HEK293T (cell line): ENCODE measurements at regions not wholly inside any gene's neighbourhood (a gene's known extent, or its start where the extent isn't known, plus 50 kb on each side); places are given as distances from the start of the nearest gene placed in this dataset.
"Not testable (repeated sequence)": the region's sequence is repeated elsewhere in the genome, so short reads cannot be mapped to it uniquely, and the experiment has no call there.

Experiments used
- CTCF ChIA-PET: fragments of 350-600 bp; formaldehyde crosslinking; extraction: SDS; loops from one replicate; lab custom pipeline; 2021; ENCODE audit warnings: antibody characterized with exemption, inconsistent platforms; lab: Yijun Ruan, JAX
- POLR2A ChIA-PET: fragments of 350-600 bp; formaldehyde crosslinking; extraction: SDS; loops from one replicate; lab custom pipeline; 2020; ENCODE audit warnings: antibody characterized with exemption, inconsistent platforms; lab: Yijun Ruan, JAX
- DNase-seq: peaks from one replicate; pipeline ENCODE4 v3.0.0; 2012; ENCODE audit warnings: mixed read lengths; ENCODE audit errors: extremely low spot score
- ARNT ChIP-seq: fragments of 450-650 bp; IDR thresholded peaks from 2 replicates; pipeline ENCODE4 v1.6.1; 2017; ENCODE audit warnings: mild to moderate bottlenecking
- BHLHE40 ChIP-seq: fragments of 450-650 bp; IDR thresholded peaks from 2 replicates; pipeline ENCODE4 v1.6.1; 2016; ENCODE audit warnings: mild to moderate bottlenecking, moderate library complexity, borderline replicate concordance
- CTBP1 ChIP-seq: fragments of 450-650 bp; IDR thresholded peaks from 2 replicates; pipeline ENCODE4 v1.6.1; 2016; ENCODE audit warnings: borderline replicate concordance
- ELF4 ChIP-seq: fragments of 450-650 bp; IDR thresholded peaks from 2 replicates; pipeline ENCODE4 v1.6.1; 2017; ENCODE audit warnings: antibody characterized with exemption
- FOXA1 ChIP-seq: fragments of 450-650 bp; IDR thresholded peaks from 2 replicates; pipeline ENCODE4 v1.6.1; 2016; ENCODE audit warnings: mild to moderate bottlenecking
- FOXK2 ChIP-seq: fragments of 450-650 bp; IDR thresholded peaks from 2 replicates; pipeline ENCODE4 v1.6.1; 2016; ENCODE audit warnings: mild to moderate bottlenecking
- FOXM1 ChIP-seq: fragments of 450-650 bp; IDR thresholded peaks from 2 replicates; pipeline ENCODE4 v1.6.1; 2017; ENCODE audit warnings: mild to moderate bottlenecking, borderline replicate concordance
- HDGF ChIP-seq: fragments of 450-650 bp; IDR thresholded peaks from 2 replicates; pipeline ENCODE4 v1.6.1; 2017; ENCODE audit warnings: antibody characterized with exemption, borderline replicate concordance
- L3MBTL2 ChIP-seq: fragments of 450-650 bp; conservative IDR thresholded peaks from 2 replicates; pipeline ENCODE4 v1.6.1; 2016; ENCODE audit warnings: mild to moderate bottlenecking
- LEF1 ChIP-seq: fragments of 450-650 bp; IDR thresholded peaks from 2 replicates; pipeline ENCODE4 v1.6.1; 2017; ENCODE audit warnings: mild to moderate bottlenecking, borderline replicate concordance
- NFRKB ChIP-seq: fragments of 450-650 bp; IDR thresholded peaks from 2 replicates; pipeline ENCODE4 v1.6.1; 2016; ENCODE audit warnings: mild to moderate bottlenecking, moderate library complexity
- SP1 ChIP-seq: fragments of 450-650 bp; IDR thresholded peaks from 2 replicates; pipeline ENCODE4 v1.6.1; 2017
- SUZ12 ChIP-seq: fragments of 450-650 bp; IDR thresholded peaks from 2 replicates; pipeline ENCODE4 v1.6.1; 2016; ENCODE audit warnings: mild to moderate bottlenecking
- TARDBP ChIP-seq: fragments of 450-650 bp; IDR thresholded peaks from 2 replicates; pipeline ENCODE4 v1.6.1; 2016
- ZNF384 ChIP-seq: fragments of 450-650 bp; IDR thresholded peaks from 2 replicates; pipeline ENCODE4 v1.6.1; 2016
- TF ChIP-seq, protein P1 (sequence below): fragments of 450-650 bp; IDR thresholded peaks from 2 replicates; pipeline ENCODE4 v1.6.1; 2016

DNA sequence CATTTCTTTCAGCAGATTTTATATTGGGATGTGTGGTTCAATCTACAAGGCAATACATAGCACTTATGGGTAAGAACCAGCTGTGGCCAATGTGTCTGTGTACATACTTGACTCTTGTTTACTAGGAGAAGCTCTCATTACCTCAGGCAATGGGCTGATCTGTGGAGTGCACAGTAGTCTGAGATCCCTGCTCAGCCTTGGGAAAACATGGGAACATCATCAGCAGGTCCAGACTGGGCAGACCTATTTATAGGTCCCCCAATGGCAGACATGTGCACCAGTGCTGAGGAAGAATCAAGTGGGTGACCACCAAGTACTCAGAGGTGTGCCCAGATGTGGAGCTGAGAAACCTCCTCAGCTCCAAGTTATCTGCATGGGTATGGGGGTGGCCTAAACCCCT is 349.7 kb downstream of the KIF20B start:
- ChIA-PET POLR2A (no interaction called here), CTCF (no interaction called here)
- TF ChIP-seq ARNT = no peak
- no peak for TF ChIP-seq TARDBP
- TF ChIP-seq HDGF = no peak
- no peak for TF ChIP-seq SUZ12
- no peak for TF ChIP-seq NFRKB
- no peak for TF ChIP-seq FOXK2
- TF ChIP-seq SP1 = no peak
- TF ChIP-seq CTBP1 = no peak
- TF ChIP-seq ZNF384 = no peak
- no peak for TF ChIP-seq L3MBTL2
- no peak for DNase-seq

DNA sequence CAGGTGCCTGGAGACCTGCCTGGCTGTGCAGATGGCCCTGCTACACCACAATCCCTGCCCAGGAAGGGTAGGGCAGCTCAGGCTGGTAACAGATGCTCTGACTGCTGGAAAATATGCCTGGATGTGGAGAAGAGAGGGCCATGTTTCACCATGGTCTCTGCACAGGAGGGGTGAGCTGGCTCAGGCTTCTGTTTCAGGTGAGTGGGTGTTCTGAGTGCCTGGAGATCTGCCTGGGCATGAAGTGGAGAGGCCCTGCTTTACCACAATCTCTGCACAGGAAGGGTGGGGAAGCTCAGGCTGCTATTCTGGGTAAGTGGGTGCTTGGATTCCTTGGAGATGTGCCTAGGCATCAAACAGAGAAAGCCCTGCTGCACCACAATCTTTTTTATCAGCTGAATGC is 350.1 kb downstream of the KIF20B start:
- TF ChIP-seq FOXM1 (no peak), SP1 (no peak), FOXA1 (no peak)
- POLR2A ChIA-PET = no interaction called here
- DNase-seq = no peak
- CTCF ChIA-PET = interaction anchor here (0.6 kb wide), 1 partner anchor 40 kb away, joined by 3 read pairs; no protein-coding TSS in a partner anchor

DNA sequence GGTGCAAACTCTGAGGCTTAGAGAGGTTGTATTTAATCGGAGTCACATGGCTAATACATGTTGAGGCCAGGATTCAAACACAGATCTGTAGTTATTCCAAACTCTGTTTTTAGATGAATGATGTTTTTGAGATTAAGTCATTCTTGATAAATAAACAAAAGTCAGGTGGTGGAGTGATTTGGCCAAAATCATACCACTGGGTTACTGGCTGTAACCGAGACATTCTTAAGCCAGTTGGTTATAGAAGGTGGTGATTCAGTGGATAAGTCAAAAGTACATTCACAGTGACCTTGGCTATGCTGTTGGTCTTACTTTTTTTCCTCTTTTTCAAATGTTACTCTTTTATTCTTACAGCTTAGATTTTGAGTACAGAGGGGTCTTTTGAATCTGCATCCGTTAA is 361.4 kb downstream of the KIF20B start:
- no peak for DNase-seq
- ChIA-PET POLR2A (no interaction called here), CTCF (no interaction called here)
- TF ChIP-seq LEF1 (no peak), CTBP1 (no peak), ARNT (no peak), BHLHE40 (no peak), FOXA1 (no peak), SP1 (no peak), L3MBTL2 (no peak)

DNA sequence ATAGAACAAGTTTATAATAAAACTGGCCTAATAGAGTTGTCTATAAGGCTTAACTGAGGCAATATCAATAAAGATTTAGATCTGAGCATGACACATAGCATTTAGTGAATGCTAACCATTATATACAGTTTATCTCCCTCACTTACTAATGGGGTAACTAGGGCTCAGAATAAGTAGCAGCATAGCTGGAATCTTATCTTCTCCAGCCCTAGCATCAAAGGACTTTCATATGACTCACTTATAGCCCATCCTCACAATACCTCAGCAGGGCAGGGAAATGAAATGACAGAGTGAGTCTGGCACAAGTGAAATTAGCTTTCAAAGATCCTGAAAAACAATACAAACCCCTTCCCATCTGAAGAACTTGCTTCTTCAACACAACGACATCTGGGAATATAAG is 362.9 kb downstream of the KIF20B start:
- POLR2A ChIA-PET = no interaction called here
- CTCF ChIA-PET = no interaction called here
- no peak for TF ChIP-seq ZNF384
- TF ChIP-seq HDGF = no peak
- no peak for TF ChIP-seq ELF4
- no peak for TF ChIP-seq BHLHE40
- no peak for TF ChIP-seq FOXK2
- TF ChIP-seq L3MBTL2 = no peak
- no peak for TF ChIP-seq FOXM1
- TF ChIP-seq, protein P1, sequence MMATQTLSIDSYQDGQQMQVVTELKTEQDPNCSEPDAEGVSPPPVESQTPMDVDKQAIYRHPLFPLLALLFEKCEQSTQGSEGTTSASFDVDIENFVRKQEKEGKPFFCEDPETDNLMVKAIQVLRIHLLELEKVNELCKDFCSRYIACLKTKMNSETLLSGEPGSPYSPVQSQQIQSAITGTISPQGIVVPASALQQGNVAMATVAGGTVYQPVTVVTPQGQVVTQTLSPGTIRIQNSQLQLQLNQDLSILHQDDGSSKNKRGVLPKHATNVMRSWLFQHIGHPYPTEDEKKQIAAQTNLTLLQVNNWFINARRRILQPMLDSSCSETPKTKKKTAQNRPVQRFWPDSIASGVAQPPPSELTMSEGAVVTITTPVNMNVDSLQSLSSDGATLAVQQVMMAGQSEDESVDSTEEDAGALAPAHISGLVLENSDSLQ = no peak
- TF ChIP-seq SP1 = no peak
- TF ChIP-seq FOXA1 = no peak
- no peak for TF ChIP-seq TARDBP
- no peak for TF ChIP-seq LEF1
- TF ChIP-seq NFRKB = no peak
- no peak for TF ChIP-seq ARNT
- no peak for TF ChIP-seq CTBP1
- DNase-seq = no peak

DNA sequence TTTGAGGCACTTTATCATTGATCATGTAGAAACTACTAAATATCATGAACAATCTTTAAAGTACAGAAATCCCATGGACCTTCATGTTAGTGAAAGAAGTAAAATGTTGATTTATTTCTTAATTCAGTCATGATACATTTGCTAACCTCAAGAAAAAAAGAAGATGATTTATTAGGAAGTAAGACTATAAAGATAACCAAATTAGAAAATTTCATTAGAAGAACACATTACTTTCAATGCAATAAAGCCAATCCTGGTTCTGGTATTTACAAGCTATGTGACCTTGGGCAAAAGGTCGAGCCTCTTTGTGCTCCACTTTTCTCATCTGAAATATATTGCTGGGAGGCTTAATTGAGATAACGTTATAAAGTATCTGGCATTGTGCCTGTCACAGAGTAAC is 365.0 kb downstream of the KIF20B start:
- ChIA-PET POLR2A (no interaction called here), CTCF (no interaction called here)
- TF ChIP-seq LEF1 (no peak), HDGF (no peak), ELF4 (no peak), FOXA1 (no peak), ARNT (no peak), BHLHE40 (no peak), NFRKB (no peak), CTBP1 (no peak), L3MBTL2 (no peak), FOXK2 (no peak), TARDBP (no peak), SP1 (no peak), ZNF384 (no peak), FOXM1 (no peak), SUZ12 (no peak)
- TF ChIP-seq, protein P1 = no peak
- no peak for DNase-seq

DNA sequence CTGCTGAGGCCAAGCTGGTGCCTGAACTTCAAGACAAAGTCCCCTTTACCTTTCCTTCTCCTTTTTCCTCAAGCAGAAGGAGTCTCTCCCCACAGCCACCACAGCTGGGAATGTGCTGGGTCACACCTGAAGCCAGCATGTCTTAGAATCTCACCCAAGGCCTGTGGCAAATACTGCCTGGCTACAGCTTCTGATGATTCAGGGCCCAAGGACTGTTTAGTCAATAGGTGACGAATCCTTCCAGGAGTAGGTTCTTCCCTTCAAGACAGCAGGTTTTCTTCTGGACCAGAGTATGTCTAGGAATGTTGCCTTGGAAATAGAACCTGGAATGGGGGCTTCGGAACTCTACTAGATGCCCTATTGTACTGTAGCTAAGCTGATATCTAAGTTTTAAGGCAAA is 374.6 kb downstream of the KIF20B start:
- TF ChIP-seq ELF4 = no peak
- no peak for TF ChIP-seq TARDBP
- TF ChIP-seq CTBP1 = no peak
- TF ChIP-seq SUZ12 = no peak
- TF ChIP-seq HDGF = no peak
- TF ChIP-seq SP1 = no peak
- no peak for TF ChIP-seq ARNT
- no peak for TF ChIP-seq ZNF384
- TF ChIP-seq LEF1 = no peak

DNA sequence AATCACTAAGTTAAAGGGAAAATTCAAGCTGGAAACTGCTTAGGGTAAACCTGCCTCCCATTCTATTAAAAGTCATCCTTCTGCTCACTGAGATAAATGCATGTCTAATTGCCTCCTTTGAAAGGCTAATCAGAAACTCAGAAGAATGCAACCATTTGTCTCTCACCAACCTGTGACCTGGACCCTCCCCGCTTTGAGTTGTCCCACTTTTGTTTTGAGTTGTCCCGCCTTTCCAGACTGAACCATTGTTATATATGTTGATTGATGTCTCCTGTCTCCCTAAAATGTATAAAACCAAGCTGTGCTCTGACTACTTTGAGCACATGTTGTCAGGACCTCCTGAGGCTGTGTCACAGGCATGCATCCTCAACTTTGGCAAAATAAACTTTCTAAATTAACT is 378.4 kb downstream of the KIF20B start:
- TF ChIP-seq L3MBTL2 (no peak), ARNT (no peak), TARDBP (no peak)
- POLR2A ChIA-PET = no interaction called here
- CTCF ChIA-PET = no interaction called here
- DNase-seq = no peak

More for the DNA sequence above, 374.6 kb downstream of the KIF20B start:
- DNase-seq = no peak
- ChIA-PET POLR2A (no interaction called here), CTCF (no interaction called here)

DNA sequence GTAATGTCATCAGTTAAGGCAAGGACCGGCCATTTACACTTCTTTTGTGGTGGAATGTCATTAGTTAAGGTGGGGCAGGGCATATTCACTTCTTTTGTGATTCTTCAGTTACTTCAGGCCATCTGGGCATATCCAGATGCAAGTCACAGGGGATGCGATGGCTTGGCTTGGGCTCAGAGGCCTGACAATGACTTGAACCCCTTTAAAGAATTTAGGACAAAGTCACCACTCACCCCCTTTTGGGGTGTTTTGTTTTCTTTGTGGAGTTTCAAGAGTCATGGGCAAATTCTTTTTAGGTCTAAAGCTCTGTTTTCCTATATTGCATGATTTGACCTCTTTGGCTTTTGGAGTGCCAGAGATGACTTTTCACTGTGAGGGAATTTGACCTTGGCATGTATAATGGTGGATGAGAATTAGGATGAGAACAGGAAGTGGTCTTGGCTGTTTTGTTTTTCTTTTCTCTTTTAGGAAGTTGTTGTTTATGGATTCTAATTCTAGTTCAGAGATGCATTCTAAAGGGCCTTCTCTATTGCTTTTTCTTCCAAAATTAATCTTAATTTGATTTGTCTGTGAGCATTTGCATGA is 385.3 kb downstream of the KIF20B start:
- CTCF ChIA-PET, DNase-seq, POLR2A ChIA-PET: not testable (repeated sequence)
